Right renal pelvis (tissue), 4 donors: ENCODE measurements at regions not wholly inside any gene's neighbourhood (a gene's known extent, or its start where the extent isn't known, plus 50 kb on each side); places are given as distances from the start of the nearest gene placed in this dataset.
"Not testable (repeated sequence)": the region's sequence is repeated elsewhere in the genome, so short reads cannot be mapped to it uniquely, and the experiment has no call there.

Experiments
- DNase-seq, 4 donors: peaks; one replicate each; pipeline ENCODE4 v3.0.0-alpha.2; 2013; ENCODE audit warnings: low read depth in 4 of 4, low spot score in 3 of 4, missing footprints in 1 of 4

GRCh38 chr20:22729616-22730236 is 145.4 kb upstream of the FOXA2 start:
- no peak for DNase-seq

- DNase-seq = no peak
These were observed 148.4 kb upstream of the FOXA2 start for GRCh38 chr20:22732751-22733150.

GRCh38 chr20:22734946-22735647 is 150.7 kb upstream of the FOXA2 start:
- DNase-seq = not testable (repeated sequence)

GRCh38 chr20:22740829-22741228 is 156.5 kb upstream of the FOXA2 start:
- DNase-seq = no peak

- DNase-seq = no peak
These were observed 160.2 kb upstream of the FOXA2 start for GRCh38 chr20:22744341-22745193.

GRCh38 chr20:22745194-22745500 is 160.8 kb upstream of the FOXA2 start:
- DNase-seq = no peak

GRCh38 chr20:22746957-22747356 is 162.6 kb upstream of the FOXA2 start:
- DNase-seq = no peak

- no peak for DNase-seq
These were observed 168.0 kb upstream of the FOXA2 start for GRCh38 chr20:22752324-22752723.

GRCh38 chr20:22757424-22758183 is 173.2 kb upstream of the FOXA2 start:
- no peak for DNase-seq

- DNase-seq = no peak
These were observed 174.4 kb upstream of the FOXA2 start for GRCh38 chr20:22758815-22759214.

- DNase-seq = no peak
These were observed 178.3 kb upstream of the FOXA2 start for GRCh38 chr20:22762576-22763256.

GRCh38 chr20:22763257-22763906 is 179.0 kb upstream of the FOXA2 start:
- DNase-seq = no peak

GRCh38 chr20:22768266-22769178 is 184.2 kb upstream of the FOXA2 start:
- DNase-seq = no peak

GRCh38 chr20:22770241-22770800 is 185.9 kb upstream of the FOXA2 start:
- no peak for DNase-seq

- no peak for DNase-seq
These were observed 187.3 kb upstream of the FOXA2 start for GRCh38 chr20:22771706-22772105.

- DNase-seq = no peak
These were observed 189.0 kb upstream of the FOXA2 start for GRCh38 chr20:22773344-22773743.

- DNase-seq = no peak
These were observed 190.9 kb upstream of the FOXA2 start for GRCh38 chr20:22775256-22775655.

- DNase-seq = no peak
These were observed 191.3 kb upstream of the FOXA2 start for GRCh38 chr20:22775671-22776139.
